CD14-positive monocyte (primary cell): ENCODE measurements at regions not wholly inside any gene's neighbourhood (a gene's known extent, or its start where the extent isn't known, plus 50 kb on each side); places are given as distances from the start of the nearest gene placed in this dataset.

Experiments used
- DNase-seq, 3 donors: peaks; one replicate each; pipeline ENCODE4 v3.0.0-alpha.2; 2011 to 2022
- H2AFZ ChIP-seq: 2 replicates; pipeline ENCODE4 v1.6.0; 2012; ENCODE audit warnings: mild to moderate bottlenecking, low read depth, low read length, inconsistent platforms; ENCODE audit not compliant: insufficient read depth, poor library complexity, severe bottlenecking
- H3K27ac ChIP-seq, 2 donors: 1 replicate in 1 of 2; 2 replicates in 1 of 2; pipeline ENCODE4 v1.5.1; 2012 to 2013; ENCODE audit warnings: low read length in 2 of 2, control low read depth in 1 of 2, inconsistent platforms in 1 of 2, low read depth in 1 of 2, mild to moderate bottlenecking in 1 of 2
- H3K27me3 ChIP-seq, 2 donors: one replicate each; pipeline versions ENCODE4 v1.6.0 to v1.6.1; 2011 to 2013; ENCODE audit warnings: low read length in 2 of 2; ENCODE audit not compliant: control insufficient read depth in 2 of 2, insufficient read depth in 2 of 2
- H3K36me3 ChIP-seq, 2 donors: replicated peaks in 1 of 2; 1 replicate in 1 of 2; 2 replicates in 1 of 2; pipeline versions ENCODE4 v1.5.1 to v1.6.1; 2012 to 2013; ENCODE audit warnings: low read length in 2 of 2, control low read depth in 1 of 2, inconsistent platforms in 1 of 2, mild to moderate bottlenecking in 1 of 2; ENCODE audit not compliant: insufficient read depth in 2 of 2, control insufficient read depth in 1 of 2
- H3K4me1 ChIP-seq, 2 donors: 1 replicate in 1 of 2; 2 replicates in 1 of 2; pipeline versions ENCODE4 v1.5.1 to v1.6.1; 2012 to 2013; ENCODE audit warnings: low read length in 2 of 2, control low read depth in 1 of 2, inconsistent platforms in 1 of 2, mild to moderate bottlenecking in 1 of 2, moderate library complexity in 1 of 2; ENCODE audit not compliant: insufficient read depth in 2 of 2, control insufficient read depth in 1 of 2
- H3K4me2 ChIP-seq: replicated peaks from 2 replicates; pipeline ENCODE3; 2012; ENCODE audit warnings: low read length, moderate library complexity, mild to moderate bottlenecking; ENCODE audit not compliant: poor library complexity, severe bottlenecking; ENCODE audit errors: extremely low read depth
- H3K4me3 ChIP-seq, 3 experiments: fragments of 200-600 bp in 1 of 3; sonication (generic) in 1 of 3; replicated peaks in 1 of 3; 1 replicate in 2 of 3; 2 replicates in 1 of 3; pipeline ENCODE4 v1.5.1; 2011 to 2013; ENCODE audit warnings: low read length in 3 of 3, mild to moderate bottlenecking in 3 of 3, control low read depth in 2 of 3, low read depth in 2 of 3, inconsistent platforms in 1 of 3, moderate library complexity in 1 of 3
- H3K79me2 ChIP-seq: 2 replicates; pipeline ENCODE4 v1.6.0; 2012; ENCODE audit warnings: mild to moderate bottlenecking, control low read depth, inconsistent platforms, low read length, moderate library complexity; ENCODE audit not compliant: insufficient read depth
- H3K9ac ChIP-seq: 2 replicates; pipeline ENCODE4 v1.6.0; 2017; ENCODE audit warnings: low read length, mild to moderate bottlenecking; ENCODE audit not compliant: insufficient read depth, poor library complexity, severe bottlenecking
- H3K9me3 ChIP-seq, 2 donors: replicated peaks in 1 of 2; 1 replicate in 1 of 2; 2 replicates in 1 of 2; pipeline versions ENCODE4 v1.5.1 to v1.6.1; 2012 to 2013; ENCODE audit warnings: low read length in 2 of 2, control low read depth in 1 of 2; ENCODE audit not compliant: control insufficient read depth in 1 of 2, insufficient read depth in 1 of 2
- H4K20me1 ChIP-seq: 2 replicates; pipeline ENCODE4 v1.6.0; 2012; ENCODE audit warnings: mild to moderate bottlenecking, low read length, control low read depth, moderate library complexity; ENCODE audit not compliant: insufficient read depth
- H3K27ac Mint-ChIP-seq, 7 donors: one replicate each; pipeline ENCODE4 v1.8.0; 2020; ENCODE audit warnings: mild to moderate bottlenecking in 7 of 7, mixed read lengths in 7 of 7, moderate library complexity in 6 of 7, inconsistent platforms in 2 of 7
- H3K27me3 Mint-ChIP-seq, 3 donors: one replicate each; pipeline ENCODE4 v1.8.0; 2021 to 2022; ENCODE audit warnings: low read depth in 3 of 3, mild to moderate bottlenecking in 3 of 3, mixed read lengths in 3 of 3, moderate library complexity in 3 of 3, inconsistent platforms in 1 of 3
- H3K36me3 Mint-ChIP-seq, 2 donors: one replicate each; pipeline ENCODE4 v1.8.0; 2020; ENCODE audit warnings: mixed read lengths in 2 of 2, inconsistent platforms in 1 of 2, mild to moderate bottlenecking in 1 of 2
- H3K4me1 Mint-ChIP-seq: one replicate; pipeline ENCODE4 v1.8.0; 2020; ENCODE audit warnings: mild to moderate bottlenecking, mixed read lengths
- H3K4me3 Mint-ChIP-seq, 2 donors: one replicate each; pipeline ENCODE4 v1.8.0; 2020; ENCODE audit warnings: mild to moderate bottlenecking in 2 of 2, mixed read lengths in 2 of 2, moderate library complexity in 1 of 2
- H3K9me3 Mint-ChIP-seq, 7 donors: one replicate each; pipeline ENCODE4 v1.8.0; 2020 to 2022; ENCODE audit warnings: mixed read lengths in 7 of 7, mild to moderate bottlenecking in 6 of 7, moderate library complexity in 6 of 7, inconsistent platforms in 2 of 7
- CTCF ChIP-seq: fragments of 200-600 bp; IDR thresholded peaks from one replicate; pipeline ENCODE4 v1.8.0; 2022; ENCODE audit warnings: antibody characterized with exemption, mild to moderate bottlenecking
- WGBS: methylation state at CpG from one replicate; pipeline ENCODE4 v1.1.5; 2013; ENCODE audit warnings: missing lambda C conversion rate; ENCODE audit not compliant: insufficient coverage; 5-methylcytosine and 5-hydroxymethylcytosine counted together
- intact Hi-C, 2 donors: fragments of 100-400 bp; cut with micrococcal nuclease; formaldehyde crosslinking; loops; one replicate each; pipeline versions ENCODE4 v1.15.0 to v1.15.1; 2023

GRCh38 chr9:129339539-129340157, 161.6 kb upstream of the IER5L start:
- no peaks in the 10 kb centered on the region for H3K9me3 Mint-ChIP-seq
- Histone ChIP-seq H2AFZ (peak overlapping the region; percentile 30), H3K27me3 (no peaks in the 10 kb centered on the region), H3K27ac (peak overlapping the region; percentile 55 to 88), H3K36me3 (peaks cover 0 to 5% of the 10 kb centered on the region in 2 donors), H3K79me2 (peaks cover 7% of the 10 kb centered on the region), H3K9ac (peak overlapping the region; percentile 38), H3K4me2 (peak overlapping the region; percentile 23), H4K20me1 (no peaks in the 10 kb centered on the region), H3K9me3 (no peaks in the 10 kb centered on the region), H3K4me3 (peak overlapping the region in 1 of 3 experiments; percentile 13), H3K4me1 (peaks cover 81 to 97% of the 10 kb centered on the region in 2 donors)
- no peak for DNase-seq
- WGBS = 96% methylated on average over 3 of the region's 3 CpGs
- no peak overlapping the region for H3K4me3 Mint-ChIP-seq
- intact Hi-C loops = loop anchor here (5.0 to 10.0 kb wide), 2 partner anchors 33 to 435 kb away; no protein-coding TSS in a partner anchor
- H3K4me1 Mint-ChIP-seq = peaks cover 62% of the 10 kb centered on the region
- TF ChIP-seq CTCF = no peak
- no peak overlapping the region for H3K27ac Mint-ChIP-seq
- H3K27me3 Mint-ChIP-seq = no peaks in the 10 kb centered on the region
- peaks cover 11 to 12% of the 10 kb centered on the region in 2 donors for H3K36me3 Mint-ChIP-seq

DNA sequence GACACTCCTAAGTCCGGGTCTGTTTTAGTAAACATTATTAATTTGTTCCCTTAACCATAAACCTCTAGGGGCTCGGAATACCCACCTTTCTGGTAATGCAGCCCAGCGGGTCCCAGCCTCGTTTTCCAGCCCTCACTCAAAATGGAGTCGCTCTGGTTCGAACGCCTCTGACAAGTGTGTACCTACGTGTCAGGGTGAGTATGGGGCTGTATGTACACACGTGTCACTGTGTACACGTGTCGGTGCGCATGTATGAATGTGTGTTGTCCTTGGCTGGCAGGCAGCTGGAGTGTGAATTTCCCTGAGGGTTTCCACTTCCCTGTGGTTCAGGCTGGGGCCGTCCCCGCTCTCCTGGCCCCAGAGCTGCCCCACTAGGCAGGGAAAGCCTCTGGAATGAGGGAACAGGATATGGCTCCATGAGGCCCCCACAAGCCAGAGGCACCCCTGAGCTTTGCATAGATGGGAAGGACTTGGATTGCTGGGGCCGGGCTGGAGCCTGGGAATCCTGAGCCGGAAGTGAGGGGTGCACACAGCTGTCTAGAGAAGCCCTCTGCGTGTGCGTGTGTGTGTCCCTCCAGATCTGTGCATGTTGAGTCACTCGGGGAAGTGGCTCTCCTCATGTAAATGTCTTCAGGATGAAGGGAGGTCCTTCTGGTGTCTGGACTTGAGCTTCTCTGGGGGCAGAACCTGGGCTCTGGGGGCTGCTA, 160.8 kb upstream of the IER5L start:
- H3K9ac ChIP-seq = peak overlapping the region; percentile 38
- H3K36me3 ChIP-seq = peaks cover 0 to 5% of the 10 kb centered on the region in 2 donors
- peaks cover 11 to 12% of the 10 kb centered on the region in 2 donors for H3K36me3 Mint-ChIP-seq
- 58% methylated on average over 9 of the region's 19 CpGs for WGBS
- no peaks in the 10 kb centered on the region for H3K27me3 ChIP-seq
- DNase-seq = peak; percentile 66 to 84 (median 82)
- TF ChIP-seq CTCF = no peak
- H3K27ac Mint-ChIP-seq = peak overlapping the region in 1 of 7 donors; percentile 20
- peak overlapping the region; percentile 30 for H2AFZ ChIP-seq
- no peaks in the 10 kb centered on the region for H3K27me3 Mint-ChIP-seq
- peaks cover 62% of the 10 kb centered on the region for H3K4me1 Mint-ChIP-seq
- H3K4me2 ChIP-seq = peak overlapping the region; percentile 23
- intact Hi-C loops = loop anchor here in 1 of 2 donors (5.0 kb wide), 1 partner anchor 33 kb away; no protein-coding TSS in a partner anchor
- peaks cover 81 to 97% of the 10 kb centered on the region in 2 donors for H3K4me1 ChIP-seq
- no peaks in the 10 kb centered on the region for H4K20me1 ChIP-seq
- H3K4me3 ChIP-seq = peak overlapping the region in 1 of 3 experiments; percentile 13
- H3K9me3 Mint-ChIP-seq = no peaks in the 10 kb centered on the region
- no peaks in the 10 kb centered on the region for H3K9me3 ChIP-seq
- peak overlapping the region; percentile 55 to 88 for H3K27ac ChIP-seq
- peaks cover 7% of the 10 kb centered on the region for H3K79me2 ChIP-seq
- H3K4me3 Mint-ChIP-seq = no peak overlapping the region
